Uterus (tissue), 3 donors: ENCODE measurements at regions not wholly inside any gene's neighbourhood (a gene's known extent, or its start where the extent isn't known, plus 50 kb on each side); places are given as distances from the start of the nearest gene placed in this dataset.

ENCODE experiments used
- DNase-seq, 2 donors: peaks; one replicate each; pipeline ENCODE4 v3.0.0-alpha.2; 2019 to 2020
- H3K27ac ChIP-seq, 2 donors: fragments of 200-600 bp; sonication (generic); 1 replicate in 1 of 2; 2 replicates in 1 of 2; pipeline ENCODE4 v1.5.1; 2016 to 2018
- H3K27me3 ChIP-seq, 2 donors: fragments of 200-600 bp; sonication (generic); one replicate each; pipeline ENCODE4 v1.5.1; 2018 to 2019; ENCODE audit warnings: control low read depth in 1 of 2
- H3K36me3 ChIP-seq, 2 donors: fragments of 200-600 bp; sonication (generic); one replicate each; pipeline ENCODE4 v1.5.1; 2019; ENCODE audit warnings: control low read depth in 1 of 2
- H3K4me1 ChIP-seq, 2 donors: fragments of 200-600 bp; sonication (generic); one replicate each; pipeline ENCODE4 v1.5.1; 2018 to 2019; ENCODE audit warnings: control low read depth in 1 of 2
- H3K4me3 ChIP-seq, 2 donors: fragments of 200-600 bp; sonication (generic); 1 replicate in 1 of 2; 2 replicates in 1 of 2; pipeline ENCODE4 v1.5.1; 2018 to 2019; ENCODE audit warnings: mild to moderate bottlenecking in 1 of 2
- H3K9me3 ChIP-seq, 2 donors: fragments of 200-600 bp; sonication (generic); one replicate each; pipeline ENCODE4 v1.5.1; 2019; ENCODE audit warnings: control low read depth in 1 of 2
- CTCF ChIP-seq, 4 experiments: fragments of 200-600 bp in 2 of 4; fragments of 450-650 bp in 2 of 4; sonication (generic) in 2 of 4; IDR thresholded peaks; one replicate each; pipeline ENCODE4 v1.5.1; 2016 to 2019; ENCODE audit warnings: antibody characterized with exemption in 4 of 4, mild to moderate bottlenecking in 2 of 4, moderate library complexity in 1 of 4
- POLR2A ChIP-seq, 2 donors: fragments of 450-650 bp; IDR thresholded peaks; one replicate each; pipeline ENCODE4 v1.6.1; 2016; ENCODE audit warnings: antibody characterized with exemption in 2 of 2, mild to moderate bottlenecking in 1 of 2, moderate library complexity in 1 of 2
- intact Hi-C: fragments of 100-400 bp; cut with DNase I; formaldehyde crosslinking; loops from one replicate; pipeline ENCODE4 v1.15.1; 2023; ENCODE audit warnings: low total_unique reads
- donor health status: DM: yes; HTN: yes; CAD: no.

- no peak overlapping the region for H3K4me3 ChIP-seq
- no peaks in the 10 kb centered on the region for H3K9me3 ChIP-seq
- peak overlapping the region; percentile 69 to 80 for H3K27ac ChIP-seq
- H3K36me3 ChIP-seq = no peaks in the 10 kb centered on the region
- H3K4me1 ChIP-seq = peaks cover 20 to 27% of the 10 kb centered on the region in 2 donors
- intact Hi-C loops = no loop called here
- no peaks in the 10 kb centered on the region for H3K27me3 ChIP-seq
- no peak for DNase-seq
- TF ChIP-seq POLR2A (IDR thresholded peaks at IDR 0.05) = no peak
- TF ChIP-seq CTCF (IDR thresholded peaks at IDR 0.05) = no peak
Observed at GRCh38 chr9:129331772-129332500, 153.9 kb upstream of the IER5L start.

GRCh38 chr9:129331493-129331765 lies 153.4 kb upstream of the IER5L start:
- no peak for DNase-seq
- H3K4me3 ChIP-seq = no peak overlapping the region
- H3K27ac ChIP-seq = peak overlapping the region in 1 of 2 donors; percentile 80
- no peaks in the 10 kb centered on the region for H3K36me3 ChIP-seq
- intact Hi-C loops = no loop called here
- peaks cover 20 to 24% of the 10 kb centered on the region in 2 donors for H3K4me1 ChIP-seq
- TF ChIP-seq CTCF (IDR thresholded peaks at IDR 0.05) = no peak
- no peak for TF ChIP-seq POLR2A (IDR thresholded peaks at IDR 0.05)
- H3K9me3 ChIP-seq = no peaks in the 10 kb centered on the region
- no peaks in the 10 kb centered on the region for H3K27me3 ChIP-seq

DNA sequence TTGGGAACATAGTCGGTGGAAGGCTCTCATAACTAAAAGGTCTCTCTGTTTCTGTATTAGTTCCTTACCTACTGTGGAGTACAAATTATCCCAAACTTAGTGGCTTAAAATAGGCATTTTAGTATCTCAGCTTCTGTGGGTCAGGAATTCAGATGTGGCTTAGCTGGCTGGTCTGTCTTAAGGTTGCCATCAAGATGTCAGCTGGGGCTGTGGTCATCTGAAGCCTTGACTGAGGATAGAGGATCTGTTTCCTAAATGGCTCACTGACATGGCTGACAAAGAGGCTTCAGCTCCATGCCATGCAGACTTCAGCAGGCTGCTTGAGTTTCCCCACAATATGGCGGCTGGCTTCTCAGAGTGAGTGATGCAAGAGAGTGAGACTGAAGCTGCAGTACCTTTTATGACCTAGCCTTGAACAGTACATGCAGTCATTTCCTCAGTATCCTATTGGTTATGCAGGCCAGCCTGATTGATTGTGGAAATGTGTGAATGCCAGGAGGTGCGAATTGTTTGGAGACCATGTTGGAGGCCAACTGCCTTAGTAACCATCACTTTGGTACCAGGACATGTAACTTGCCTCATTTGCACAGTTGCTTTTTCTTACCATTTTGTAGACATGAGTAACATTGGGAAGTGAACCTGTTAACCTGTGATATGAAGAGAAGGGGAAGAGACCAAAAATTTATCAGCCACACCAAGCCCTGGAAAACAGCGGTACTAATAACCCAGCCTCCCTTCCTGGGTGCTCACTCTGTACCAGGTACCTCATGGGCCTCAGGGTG lies 152.8 kb upstream of the IER5L start:
- intact Hi-C loops = no loop called here
- Histone ChIP-seq H3K4me3 (no peak overlapping the region), H3K27ac (peak overlapping the region in 1 of 2 donors; percentile 1), H3K27me3 (no peaks in the 10 kb centered on the region), H3K4me1 (peaks cover 16 to 22% of the 10 kb centered on the region in 2 donors), H3K36me3 (no peaks in the 10 kb centered on the region), H3K9me3 (no peaks in the 10 kb centered on the region)
- TF ChIP-seq POLR2A (IDR thresholded peaks at IDR 0.05) = no peak
- TF ChIP-seq CTCF (IDR thresholded peaks at IDR 0.05) = no peak
- DNase-seq = no peak

- TF ChIP-seq CTCF (IDR thresholded peaks at IDR 0.05) (no peak), POLR2A (IDR thresholded peaks at IDR 0.05) (no peak)
Observed at GRCh38 chr9:129328355-129329042, 150.4 kb upstream of the IER5L start.

More at GRCh38 chr9:129328355-129329042, 150.4 kb upstream of the IER5L start:
- no peaks in the 10 kb centered on the region for H3K9me3 ChIP-seq
- no peaks in the 10 kb centered on the region for H3K36me3 ChIP-seq
- no peak overlapping the region for H3K4me3 ChIP-seq
- intact Hi-C loops = loop anchor here (10.0 kb wide), 1 partner anchor 154 kb away; the partner anchor contains the start of gene IER5L
- peaks cover 0 to 4% of the 10 kb centered on the region in 2 donors for H3K4me1 ChIP-seq
- no peak for DNase-seq
- H3K27ac ChIP-seq = peak overlapping the region; percentile 45 to 56
- H3K27me3 ChIP-seq = no peaks in the 10 kb centered on the region
